ENCODE measurements at regions not wholly inside any gene's neighbourhood (a gene's known extent, or its start where the extent isn't known, plus 50 kb on each side); places are given as distances from the start of the nearest gene placed in this dataset.

DNA sequence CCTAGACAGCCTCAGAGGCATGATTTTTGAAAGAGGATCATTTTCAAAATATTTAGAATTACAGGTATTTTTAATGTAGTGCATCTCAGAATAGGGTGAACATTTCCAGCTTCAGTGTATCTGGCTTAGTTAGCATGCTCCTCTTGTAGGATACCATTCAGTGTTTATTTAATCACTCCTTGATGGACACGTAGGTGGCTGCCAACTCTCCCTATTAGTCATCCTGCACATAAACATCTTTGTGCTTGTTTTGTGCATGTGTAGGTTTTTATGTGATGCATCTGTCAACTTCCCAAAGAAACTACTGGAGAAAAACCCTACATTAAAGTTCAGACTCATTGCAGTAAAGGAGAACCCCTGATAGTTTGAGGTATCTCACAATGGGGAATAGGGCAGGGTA lies 52.5 kb upstream of the RBM19 start:
- TF ChIP-seq, protein P1, sequence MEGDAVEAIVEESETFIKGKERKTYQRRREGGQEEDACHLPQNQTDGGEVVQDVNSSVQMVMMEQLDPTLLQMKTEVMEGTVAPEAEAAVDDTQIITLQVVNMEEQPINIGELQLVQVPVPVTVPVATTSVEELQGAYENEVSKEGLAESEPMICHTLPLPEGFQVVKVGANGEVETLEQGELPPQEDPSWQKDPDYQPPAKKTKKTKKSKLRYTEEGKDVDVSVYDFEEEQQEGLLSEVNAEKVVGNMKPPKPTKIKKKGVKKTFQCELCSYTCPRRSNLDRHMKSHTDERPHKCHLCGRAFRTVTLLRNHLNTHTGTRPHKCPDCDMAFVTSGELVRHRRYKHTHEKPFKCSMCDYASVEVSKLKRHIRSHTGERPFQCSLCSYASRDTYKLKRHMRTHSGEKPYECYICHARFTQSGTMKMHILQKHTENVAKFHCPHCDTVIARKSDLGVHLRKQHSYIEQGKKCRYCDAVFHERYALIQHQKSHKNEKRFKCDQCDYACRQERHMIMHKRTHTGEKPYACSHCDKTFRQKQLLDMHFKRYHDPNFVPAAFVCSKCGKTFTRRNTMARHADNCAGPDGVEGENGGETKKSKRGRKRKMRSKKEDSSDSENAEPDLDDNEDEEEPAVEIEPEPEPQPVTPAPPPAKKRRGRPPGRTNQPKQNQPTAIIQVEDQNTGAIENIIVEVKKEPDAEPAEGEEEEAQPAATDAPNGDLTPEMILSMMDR (IDR thresholded peaks at IDR 0.05), result no peak
- no peak for TF ChIP-seq POLR2AphosphoS5 (IDR thresholded peaks at IDR 0.05)
- TF ChIP-seq EP300 (IDR thresholded peaks at IDR 0.05; ENCODE audit: low read depth), result no peak

Measured in transverse colon (tissue), 4 donors.